ENCODE measurements at regions not wholly inside any gene's neighbourhood (a gene's known extent, or its start where the extent isn't known, plus 50 kb on each side); places are given as distances from the start of the nearest gene placed in this dataset.

DNA sequence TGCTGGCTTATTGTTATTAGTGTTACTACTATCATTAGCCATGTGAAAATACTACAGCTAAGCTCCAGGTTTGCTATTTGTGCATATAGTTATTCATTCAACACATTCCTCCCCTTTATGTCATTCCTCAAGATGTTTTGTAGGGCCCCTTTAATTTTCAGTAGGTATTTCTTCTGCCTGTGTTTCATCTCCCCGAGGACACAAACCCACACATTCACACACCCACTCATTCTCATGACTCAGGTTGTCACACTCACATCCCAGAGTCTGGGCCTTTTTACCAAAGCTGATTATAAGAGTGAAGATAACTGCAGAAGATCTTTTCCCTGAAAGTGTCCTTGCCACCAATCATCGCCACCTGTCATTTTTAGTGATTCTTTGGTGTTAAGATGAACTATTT lies 68.6 kb upstream of the SPOPL start:
- no peak for TF ChIP-seq CTCF (IDR thresholded peaks at IDR 0.05; ENCODE audit: insufficient read depth, low read depth, low read length)
- TF ChIP-seq EZH2 (IDR thresholded peaks at IDR 0.05; ENCODE audit: insufficient read depth, low read length): no peak
